ENCODE measurements at regions not wholly inside any gene's neighbourhood (a gene's known extent, or its start where the extent isn't known, plus 50 kb on each side); places are given as distances from the start of the nearest gene placed in this dataset.

- TF ChIP-seq EZH2 (IDR thresholded peaks at IDR 0.05; ENCODE audit: low read length) = no peak
- TF ChIP-seq CTCF (optimal IDR thresholded peaks at IDR 0.05 in 1 of 3, IDR thresholded peaks at IDR 0.05 in 1 of 3, conservative IDR thresholded peaks at IDR 0.05 in 1 of 3; ENCODE audit: extremely low read depth in 1 of 3, insufficient read depth in 2 of 3, low read length in 3 of 3) = no peak
- Histone ChIP-seq H4K20me1 (ENCODE audit: control insufficient read depth, extremely low read depth, insufficient read depth, low read length) (no peaks in the 10 kb centered on the region), H3K4me3 (ENCODE audit: control insufficient read depth in 2 of 3, extremely low read depth in 1 of 3, insufficient read depth in 2 of 3, low read depth in 1 of 3, low read length in 3 of 3) (no peak overlapping the region), H3K79me2 (ENCODE audit: control insufficient read depth, insufficient read depth, low read length) (no peaks in the 10 kb centered on the region), H3K4me1 (ENCODE audit: control insufficient read depth, extremely low read depth, insufficient read depth, low read length) (peaks cover 6% of the 10 kb centered on the region), H3K9me1 (ENCODE audit: control insufficient read depth, extremely low read depth, insufficient read depth, low read length) (no peaks in the 10 kb centered on the region), H3K9ac (ENCODE audit: control insufficient read depth, extremely low read depth, insufficient read depth, low read length) (no peak overlapping the region), H3K4me2 (ENCODE audit: control insufficient read depth, extremely low read depth, insufficient read depth, low read depth, low read length) (no peak overlapping the region), H3K27me3 (ENCODE audit: control insufficient read depth, extremely low read depth, insufficient read depth, low read length) (no peaks in the 10 kb centered on the region), H3K36me3 (ENCODE audit: control insufficient read depth in 2 of 2, extremely low read depth in 1 of 2, insufficient read depth in 2 of 2, low read length in 2 of 2) (no peaks in the 10 kb centered on the region), H3K27ac (ENCODE audit: control insufficient read depth, insufficient read depth, low read length) (no peak overlapping the region), H2AFZ (ENCODE audit: control insufficient read depth, low read length) (no peak overlapping the region), H3K9me3 (ENCODE audit: control insufficient read depth, low read depth, low read length) (no peaks in the 10 kb centered on the region)
- dilution Hi-C loops (cut with MboI; ENCODE audit: extremely low pct_ligation_motif_present, low sequenced_read_pairs) = no loop called here
- DNase-seq (ENCODE audit: low read depth, low spot score) (no peak), FAIRE-seq (no peak)
Measured at GRCh38 chr2:236454076-236454475, 115.5 kb upstream of the ACKR3 start.

GRCh38 chr2:236459393-236459792 is 110.2 kb upstream of the ACKR3 start:
- no peaks in the 10 kb centered on the region for H3K36me3 ChIP-seq (ENCODE audit: control insufficient read depth in 2 of 2, extremely low read depth in 1 of 2, insufficient read depth in 2 of 2, low read length in 2 of 2)
- no peaks in the 10 kb centered on the region for H3K4me1 ChIP-seq (ENCODE audit: control insufficient read depth, extremely low read depth, insufficient read depth, low read length)
- no peaks in the 10 kb centered on the region for H3K79me2 ChIP-seq (ENCODE audit: control insufficient read depth, insufficient read depth, low read length)
- no peak overlapping the region for H2AFZ ChIP-seq (ENCODE audit: control insufficient read depth, low read length)
- H3K27ac ChIP-seq (ENCODE audit: control insufficient read depth, insufficient read depth, low read length) = no peak overlapping the region
- no peaks in the 10 kb centered on the region for H3K9me1 ChIP-seq (ENCODE audit: control insufficient read depth, extremely low read depth, insufficient read depth, low read length)
- FAIRE-seq = no peak
- TF ChIP-seq EZH2 (IDR thresholded peaks at IDR 0.05; ENCODE audit: low read length) (no peak), CTCF (optimal IDR thresholded peaks at IDR 0.05 in 1 of 3, IDR thresholded peaks at IDR 0.05 in 1 of 3, conservative IDR thresholded peaks at IDR 0.05 in 1 of 3; ENCODE audit: extremely low read depth in 1 of 3, insufficient read depth in 2 of 3, low read length in 3 of 3) (no peak)
- no peaks in the 10 kb centered on the region for H3K27me3 ChIP-seq (ENCODE audit: control insufficient read depth, extremely low read depth, insufficient read depth, low read length)
- H3K4me3 ChIP-seq (ENCODE audit: control insufficient read depth in 2 of 3, extremely low read depth in 1 of 3, insufficient read depth in 2 of 3, low read depth in 1 of 3, low read length in 3 of 3) = no peak overlapping the region
- DNase-seq (ENCODE audit: low read depth, low spot score) = no peak
- no peak overlapping the region for H3K4me2 ChIP-seq (ENCODE audit: control insufficient read depth, extremely low read depth, insufficient read depth, low read depth, low read length)
- H4K20me1 ChIP-seq (ENCODE audit: control insufficient read depth, extremely low read depth, insufficient read depth, low read length) = no peaks in the 10 kb centered on the region
- dilution Hi-C loops (cut with MboI; ENCODE audit: extremely low pct_ligation_motif_present, low sequenced_read_pairs) = no loop called here
- no peaks in the 10 kb centered on the region for H3K9me3 ChIP-seq (ENCODE audit: control insufficient read depth, low read depth, low read length)
- no peak overlapping the region for H3K9ac ChIP-seq (ENCODE audit: control insufficient read depth, extremely low read depth, insufficient read depth, low read length)

Measured in keratinocyte (primary cell).